Fibroblast of lung (primary cell): ENCODE measurements at regions not wholly inside any gene's neighbourhood (a gene's known extent, or its start where the extent isn't known, plus 50 kb on each side); places are given as distances from the start of the nearest gene placed in this dataset.

Experiments used
- DNase-seq, 2 donors: peaks; one replicate each; pipeline versions ENCODE4 v3.0.0 to v3.0.0-alpha.2; 2010; ENCODE audit warnings: low read depth in 2 of 2
- H2AFZ ChIP-seq: 2 replicates; pipeline ENCODE4 v1.5.1; 2012; ENCODE audit warnings: low read length, control low read depth, inconsistent platforms
- H3K27ac ChIP-seq: 2 replicates; pipeline ENCODE4 v1.5.1; 2011; ENCODE audit warnings: low read length, control low read depth; ENCODE audit not compliant: insufficient read depth
- H3K27me3 ChIP-seq: 2 replicates; pipeline ENCODE4 v1.5.1; 2011; ENCODE audit warnings: mild to moderate bottlenecking, low read length; ENCODE audit not compliant: control insufficient read depth, insufficient read depth
- H3K36me3 ChIP-seq: 2 replicates; pipeline ENCODE4 v1.5.1; 2011; ENCODE audit warnings: low read length; ENCODE audit not compliant: control insufficient read depth, insufficient read depth
- H3K4me1 ChIP-seq: 2 replicates; pipeline ENCODE4 v1.5.1; 2011; ENCODE audit warnings: low read length; ENCODE audit not compliant: control insufficient read depth, insufficient read depth; ENCODE audit errors: extremely low read depth
- H3K4me2 ChIP-seq: 2 replicates; pipeline ENCODE4 v1.5.1; 2011; ENCODE audit warnings: low read length, control low read depth; ENCODE audit not compliant: insufficient read depth; ENCODE audit errors: extremely low read depth
- H3K4me3 ChIP-seq, 4 experiments: fragments of 200-600 bp in 1 of 4; sonication (generic) in 1 of 4; replicated peaks in 1 of 4; 2 replicates each; pipeline ENCODE4 v1.5.1; 2011 to 2016; ENCODE audit warnings: low read length in 4 of 4, low read depth in 3 of 4, mild to moderate bottlenecking in 3 of 4, control low read depth in 2 of 4, inconsistent platforms in 1 of 4, mixed read lengths in 1 of 4; ENCODE audit not compliant: insufficient read depth in 1 of 4; ENCODE audit errors: control extremely low read depth in 1 of 4
- H3K79me2 ChIP-seq: 2 replicates; pipeline ENCODE4 v1.5.1; 2012; ENCODE audit warnings: mild to moderate bottlenecking, low read length, inconsistent platforms; ENCODE audit not compliant: control insufficient read depth, insufficient read depth
- H3K9ac ChIP-seq: 2 replicates; pipeline ENCODE4 v1.5.1; 2011; ENCODE audit warnings: mild to moderate bottlenecking, low read length, control low read depth; ENCODE audit not compliant: insufficient read depth
- H3K9me3 ChIP-seq: 2 replicates; pipeline ENCODE4 v1.5.1; 2012; ENCODE audit warnings: low read depth, low read length; ENCODE audit not compliant: control insufficient read depth, insufficient read depth
- H4K20me1 ChIP-seq: 2 replicates; pipeline ENCODE4 v1.5.1; 2011; ENCODE audit warnings: low read length; ENCODE audit not compliant: control insufficient read depth, insufficient read depth; ENCODE audit errors: extremely low read depth
- EZH2 ChIP-seq: IDR thresholded peaks from 2 replicates; pipeline ENCODE4 v1.5.1; 2012; ENCODE audit warnings: low read length, control low read depth, mild to moderate bottlenecking; ENCODE audit errors: missing control alignments
- TF ChIP-seq, protein P1 (sequence below), 2 donors: IDR thresholded peaks in 1 of 2; conservative IDR thresholded peaks in 1 of 2; 1 replicate in 1 of 2; 2 replicates in 1 of 2; pipeline ENCODE4 v1.5.1; 2011 to 2012; ENCODE audit warnings: low read length in 2 of 2, control low read depth in 1 of 2, inconsistent platforms in 1 of 2, low read depth in 1 of 2, mild to moderate bottlenecking in 1 of 2

DNA sequence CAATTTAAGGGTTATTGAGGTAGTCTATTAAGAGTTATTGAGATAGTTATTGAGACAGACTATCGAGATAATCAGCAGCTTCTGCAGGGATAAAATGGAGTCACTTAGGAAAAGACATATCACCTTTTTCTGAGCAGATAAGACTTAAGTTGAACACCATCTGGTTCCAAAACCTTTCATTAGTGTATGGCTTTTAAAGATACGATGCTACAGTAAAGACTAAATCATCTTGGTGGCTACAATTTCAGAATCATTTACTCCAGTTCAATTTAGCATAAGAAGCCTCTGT, 68.6 kb upstream of the DNAJC10 start:
- Histone ChIP-seq H3K36me3 (no peaks in the 10 kb centered on the region), H3K4me2 (no peak overlapping the region), H3K79me2 (no peaks in the 10 kb centered on the region), H3K4me3 (no peak overlapping the region), H2AFZ (no peak overlapping the region), H3K9me3 (no peaks in the 10 kb centered on the region), H3K4me1 (no peaks in the 10 kb centered on the region), H3K27ac (no peak overlapping the region), H3K9ac (no peak overlapping the region), H3K27me3 (no peaks in the 10 kb centered on the region), H4K20me1 (no peaks in the 10 kb centered on the region)
- DNase-seq = no peak
- TF ChIP-seq, protein P1, sequence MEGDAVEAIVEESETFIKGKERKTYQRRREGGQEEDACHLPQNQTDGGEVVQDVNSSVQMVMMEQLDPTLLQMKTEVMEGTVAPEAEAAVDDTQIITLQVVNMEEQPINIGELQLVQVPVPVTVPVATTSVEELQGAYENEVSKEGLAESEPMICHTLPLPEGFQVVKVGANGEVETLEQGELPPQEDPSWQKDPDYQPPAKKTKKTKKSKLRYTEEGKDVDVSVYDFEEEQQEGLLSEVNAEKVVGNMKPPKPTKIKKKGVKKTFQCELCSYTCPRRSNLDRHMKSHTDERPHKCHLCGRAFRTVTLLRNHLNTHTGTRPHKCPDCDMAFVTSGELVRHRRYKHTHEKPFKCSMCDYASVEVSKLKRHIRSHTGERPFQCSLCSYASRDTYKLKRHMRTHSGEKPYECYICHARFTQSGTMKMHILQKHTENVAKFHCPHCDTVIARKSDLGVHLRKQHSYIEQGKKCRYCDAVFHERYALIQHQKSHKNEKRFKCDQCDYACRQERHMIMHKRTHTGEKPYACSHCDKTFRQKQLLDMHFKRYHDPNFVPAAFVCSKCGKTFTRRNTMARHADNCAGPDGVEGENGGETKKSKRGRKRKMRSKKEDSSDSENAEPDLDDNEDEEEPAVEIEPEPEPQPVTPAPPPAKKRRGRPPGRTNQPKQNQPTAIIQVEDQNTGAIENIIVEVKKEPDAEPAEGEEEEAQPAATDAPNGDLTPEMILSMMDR (conservative IDR thresholded peaks at IDR 0.05 in 1 of 2, IDR thresholded peaks at IDR 0.05 in 1 of 2; ENCODE audit: low read depth in 1 of 2, low read length in 2 of 2) = no peak
- no peak for TF ChIP-seq EZH2

DNA sequence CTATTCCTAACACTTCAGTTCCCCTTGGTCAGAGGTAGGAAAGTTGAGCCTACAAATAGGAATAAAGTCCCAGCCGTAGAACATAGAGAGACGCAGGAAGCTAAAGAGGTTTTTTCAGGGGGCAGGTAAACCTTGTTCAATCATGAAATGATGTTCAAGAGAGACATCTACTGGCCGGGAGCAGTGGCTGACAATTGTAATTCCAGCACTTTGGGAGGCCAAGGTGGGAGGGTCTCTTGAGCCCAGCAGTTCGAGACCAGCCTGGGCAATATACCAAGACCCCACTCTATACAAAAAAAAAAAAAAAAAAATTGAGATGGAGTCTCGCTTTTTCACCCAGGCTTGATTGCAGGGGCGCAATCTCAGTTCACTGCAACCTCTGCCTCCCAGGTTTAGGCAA, 66.7 kb upstream of the DNAJC10 start:
- no peaks in the 10 kb centered on the region for H4K20me1 ChIP-seq
- no peaks in the 10 kb centered on the region for H3K36me3 ChIP-seq
- no peak overlapping the region for H3K4me2 ChIP-seq
- H2AFZ ChIP-seq = no peak overlapping the region
- no peak overlapping the region for H3K27ac ChIP-seq
- no peak for TF ChIP-seq EZH2
- TF ChIP-seq, protein P1 (conservative IDR thresholded peaks at IDR 0.05 in 1 of 2, IDR thresholded peaks at IDR 0.05 in 1 of 2; ENCODE audit: low read depth in 1 of 2, low read length in 2 of 2) = peak; percentile 59
- no peak overlapping the region for H3K4me3 ChIP-seq
- peak; percentile 37 to 47 for DNase-seq
- no peaks in the 10 kb centered on the region for H3K9me3 ChIP-seq
- no peaks in the 10 kb centered on the region for H3K27me3 ChIP-seq
- H3K9ac ChIP-seq = no peak overlapping the region
- no peaks in the 10 kb centered on the region for H3K4me1 ChIP-seq
- no peaks in the 10 kb centered on the region for H3K79me2 ChIP-seq

- no peak overlapping the region for H3K27ac ChIP-seq
- TF ChIP-seq EZH2 = no peak
- TF ChIP-seq, protein P1 (conservative IDR thresholded peaks at IDR 0.05 in 1 of 2, IDR thresholded peaks at IDR 0.05 in 1 of 2; ENCODE audit: low read depth in 1 of 2, low read length in 2 of 2) = peak in 1 of 2 donors; percentile 32
- no peaks in the 10 kb centered on the region for H3K79me2 ChIP-seq
- H3K9ac ChIP-seq = no peak overlapping the region
- H3K4me1 ChIP-seq = no peaks in the 10 kb centered on the region
- no peak overlapping the region for H2AFZ ChIP-seq
- no peak overlapping the region for H3K4me2 ChIP-seq
- H3K4me3 ChIP-seq = no peak overlapping the region
- no peaks in the 10 kb centered on the region for H3K9me3 ChIP-seq
- no peaks in the 10 kb centered on the region for H3K36me3 ChIP-seq
- H3K27me3 ChIP-seq = no peaks in the 10 kb centered on the region
- H4K20me1 ChIP-seq = no peaks in the 10 kb centered on the region
- peak; percentile 50 to 83 for DNase-seq
Measured at GRCh38 chr2:182650704-182651103, 65.4 kb upstream of the DNAJC10 start.
